Trophoblast cell (in vitro differentiated cells and primary cell): ENCODE measurements at regions not wholly inside any gene's neighbourhood (a gene's known extent, or its start where the extent isn't known, plus 50 kb on each side); places are given as distances from the start of the nearest gene placed in this dataset.

Experiments
- DNase-seq, 2 donors: peaks; one replicate each; pipeline ENCODE4 v3.0.0-alpha.2; 2016
- H2AFZ ChIP-seq: 2 replicates; pipeline ENCODE4 v1.6.1; 2013; ENCODE audit warnings: low read length, moderate library complexity, mild to moderate bottlenecking; ENCODE audit not compliant: insufficient read depth, poor library complexity
- H2AK5ac ChIP-seq: 2 replicates; pipeline ENCODE4 v1.6.1; 2013; ENCODE audit warnings: mild to moderate bottlenecking, low read length
- H2BK120ac ChIP-seq: 2 replicates; pipeline ENCODE4 v1.6.1; 2013; ENCODE audit warnings: low read length, mild to moderate bottlenecking, moderate library complexity; ENCODE audit not compliant: insufficient read depth, poor library complexity
- H2BK12ac ChIP-seq: 2 replicates; pipeline ENCODE4 v1.6.1; 2013; ENCODE audit warnings: mild to moderate bottlenecking, low read length, moderate library complexity
- H2BK5ac ChIP-seq: 2 replicates; pipeline ENCODE4 v1.6.1; 2013; ENCODE audit warnings: low read length, low read depth, moderate library complexity, mild to moderate bottlenecking; ENCODE audit not compliant: poor library complexity
- H3K14ac ChIP-seq: 2 replicates; pipeline ENCODE4 v1.6.1; 2013; ENCODE audit warnings: mild to moderate bottlenecking, low read length
- H3K18ac ChIP-seq: 2 replicates; pipeline ENCODE4 v1.6.1; 2013; ENCODE audit warnings: mild to moderate bottlenecking, low read length
- H3K23ac ChIP-seq: 2 replicates; pipeline ENCODE4 v1.6.1; 2013; ENCODE audit warnings: low read length
- H3K27ac ChIP-seq: 2 replicates; pipeline ENCODE4 v1.5.1; 2013; ENCODE audit warnings: low read depth, mild to moderate bottlenecking, inconsistent platforms, low read length, moderate library complexity
- H3K27me3 ChIP-seq: 2 replicates; pipeline ENCODE4 v1.6.1; 2013; ENCODE audit warnings: inconsistent platforms, mild to moderate bottlenecking, low read length, moderate library complexity; ENCODE audit not compliant: insufficient read depth
- H3K36me3 ChIP-seq, 2 experiments: 1 replicate in 1 of 2; 2 replicates in 1 of 2; pipeline ENCODE4 v1.6.1; 2013; ENCODE audit warnings: low read length in 2 of 2, mild to moderate bottlenecking in 2 of 2, moderate library complexity in 1 of 2; ENCODE audit not compliant: insufficient read depth in 2 of 2, control insufficient read depth in 1 of 2
- H3K4ac ChIP-seq: 2 replicates; pipeline ENCODE4 v1.6.1; 2013; ENCODE audit warnings: low read depth, mild to moderate bottlenecking, low read length, moderate library complexity
- H3K4me1 ChIP-seq, 2 experiments: 1 replicate in 1 of 2; 2 replicates in 1 of 2; pipeline ENCODE4 v1.6.1; 2013; ENCODE audit warnings: low read length in 2 of 2, mild to moderate bottlenecking in 2 of 2, moderate library complexity in 1 of 2; ENCODE audit not compliant: insufficient read depth in 2 of 2, control insufficient read depth in 1 of 2
- H3K4me2 ChIP-seq: 2 replicates; pipeline ENCODE4 v1.6.1; 2013; ENCODE audit warnings: inconsistent platforms, mild to moderate bottlenecking, low read length, moderate library complexity
- H3K4me3 ChIP-seq: 2 replicates; pipeline ENCODE4 v1.5.1; 2013; ENCODE audit warnings: mild to moderate bottlenecking, low read depth, low read length, inconsistent platforms
- H3K79me1 ChIP-seq: one replicate; pipeline ENCODE4 v1.6.1; 2013; ENCODE audit warnings: low read length
- H3K79me2 ChIP-seq: 2 replicates; pipeline ENCODE4 v1.6.1; 2013; ENCODE audit warnings: low read length, mild to moderate bottlenecking; ENCODE audit not compliant: control insufficient read depth, insufficient read depth, poor library complexity
- H3K9ac ChIP-seq: 2 replicates; pipeline ENCODE4 v1.6.1; 2013; ENCODE audit warnings: mild to moderate bottlenecking, low read length
- H3K9me3 ChIP-seq: 2 replicates; pipeline ENCODE4 v1.6.1; 2013; ENCODE audit warnings: low read depth, mild to moderate bottlenecking, control low read depth, inconsistent platforms, low read length; ENCODE audit not compliant: insufficient read depth
- H4K12ac ChIP-seq: 2 replicates; pipeline ENCODE4 v1.6.1; 2013; ENCODE audit warnings: low read depth, mild to moderate bottlenecking, low read length, moderate library complexity
- H4K8ac ChIP-seq: 2 replicates; pipeline ENCODE4 v1.6.1; 2013; ENCODE audit warnings: low read depth, mild to moderate bottlenecking, low read length, moderate library complexity
- H4K91ac ChIP-seq: one replicate; pipeline ENCODE4 v1.6.1; 2013; ENCODE audit warnings: low read depth, mild to moderate bottlenecking, low read length, moderate library complexity
- whole genome bisulfite sequencing: extraction: QIAGEN DNeasy Blood & Tissue Kit; methylation state at CpG from one replicate; pipeline ENCODE4 v1.1.7; 2013; ENCODE audit warnings: missing lambda C conversion rate; ENCODE audit not compliant: insufficient read length, insufficient coverage; ENCODE audit errors: extremely low coverage; 5-methylcytosine and 5-hydroxymethylcytosine counted together

GRCh38 chr1:37250371-37250770, 216.1 kb upstream of the GRIK3 start:
- H3K4me2 ChIP-seq, result no peak overlapping the region
- H3K79me2 ChIP-seq, result no peaks in the 10 kb centered on the region
- no peak overlapping the region for H2AK5ac ChIP-seq
- no peak for DNase-seq
- no peak overlapping the region for H2BK5ac ChIP-seq
- H3K4me1 ChIP-seq, result no peaks in the 10 kb centered on the region
- H2AFZ ChIP-seq, result no peak overlapping the region
- WGBS, result no CpG with 5 or more reads among the region's 4 CpGs
- H3K14ac ChIP-seq, result no peak overlapping the region
- H4K12ac ChIP-seq, result no peak overlapping the region
- H2BK12ac ChIP-seq, result no peak overlapping the region
- no peak overlapping the region for H3K4me3 ChIP-seq
- no peaks in the 10 kb centered on the region for H3K27me3 ChIP-seq
- H3K9ac ChIP-seq, result no peak overlapping the region
- no peak overlapping the region for H2BK120ac ChIP-seq
- no peaks in the 10 kb centered on the region for H3K79me1 ChIP-seq
- no peak overlapping the region for H4K91ac ChIP-seq
- H3K27ac ChIP-seq, result no peak overlapping the region
- no peaks in the 10 kb centered on the region for H3K36me3 ChIP-seq
- H3K4ac ChIP-seq, result no peak overlapping the region
- no peak overlapping the region for H4K8ac ChIP-seq
- H3K18ac ChIP-seq, result no peak overlapping the region
- H3K9me3 ChIP-seq, result no peaks in the 10 kb centered on the region
- no peak overlapping the region for H3K23ac ChIP-seq

- Histone ChIP-seq H3K9ac (no peak overlapping the region), H2BK120ac (no peak overlapping the region), H4K91ac (no peak overlapping the region), H3K27me3 (peaks cover 2% of the 10 kb centered on the region), H3K4ac (no peak overlapping the region), H3K79me1 (no peaks in the 10 kb centered on the region), H3K18ac (no peak overlapping the region), H3K79me2 (no peaks in the 10 kb centered on the region), H3K9me3 (no peaks in the 10 kb centered on the region), H3K36me3 (no peaks in the 10 kb centered on the region), H4K8ac (no peak overlapping the region), H2BK5ac (no peak overlapping the region), H3K14ac (no peak overlapping the region), H3K23ac (no peak overlapping the region), H2AFZ (no peak overlapping the region), H3K4me2 (no peak overlapping the region), H3K4me3 (no peak overlapping the region), H3K27ac (no peak overlapping the region), H4K12ac (no peak overlapping the region), H2BK12ac (no peak overlapping the region), H3K4me1 (no peaks in the 10 kb centered on the region), H2AK5ac (no peak overlapping the region)
- DNase-seq, result peak in 1 of 2 donors; percentile 13
- no CpG with 5 or more reads among the region's 24 CpGs for WGBS
Measured at GRCh38 chr1:37255136-37255795, 219.1 kb upstream of the ZC3H12A start.

- H3K4ac ChIP-seq, result no peak overlapping the region
- H2BK120ac ChIP-seq, result no peak overlapping the region
- H3K27me3 ChIP-seq, result peaks cover 2% of the 10 kb centered on the region
- no peak overlapping the region for H3K9ac ChIP-seq
- no peak overlapping the region for H3K23ac ChIP-seq
- no peak overlapping the region for H2AK5ac ChIP-seq
- H2BK5ac ChIP-seq, result no peak overlapping the region
- no peaks in the 10 kb centered on the region for H3K9me3 ChIP-seq
- no peak overlapping the region for H2BK12ac ChIP-seq
- H3K79me1 ChIP-seq, result no peaks in the 10 kb centered on the region
- DNase-seq, result no peak
- WGBS, result 100% methylated on average over 1 of the region's 5 CpGs
- no peak overlapping the region for H3K18ac ChIP-seq
- no peak overlapping the region for H3K14ac ChIP-seq
- no peak overlapping the region for H3K4me2 ChIP-seq
- no peak overlapping the region for H3K27ac ChIP-seq
- H3K79me2 ChIP-seq, result no peaks in the 10 kb centered on the region
- no peak overlapping the region for H4K8ac ChIP-seq
- H3K36me3 ChIP-seq, result no peaks in the 10 kb centered on the region
- no peak overlapping the region for H4K91ac ChIP-seq
- no peak overlapping the region for H4K12ac ChIP-seq
- no peak overlapping the region for H3K4me3 ChIP-seq
- no peak overlapping the region for H2AFZ ChIP-seq
- no peaks in the 10 kb centered on the region for H3K4me1 ChIP-seq
Measured at GRCh38 chr1:37255868-37256267, 218.5 kb upstream of the ZC3H12A start.

GRCh38 chr1:37257646-37258045, 216.7 kb upstream of the ZC3H12A start:
- Histone ChIP-seq H2BK12ac (no peak overlapping the region), H3K79me1 (no peaks in the 10 kb centered on the region), H4K91ac (no peak overlapping the region), H3K36me3 (no peaks in the 10 kb centered on the region), H3K4me3 (no peak overlapping the region), H4K8ac (no peak overlapping the region), H3K9ac (no peak overlapping the region), H2AFZ (no peak overlapping the region), H3K18ac (no peak overlapping the region), H3K27me3 (peaks cover 2% of the 10 kb centered on the region), H2BK5ac (no peak overlapping the region), H3K27ac (no peak overlapping the region), H2BK120ac (no peak overlapping the region), H3K9me3 (no peaks in the 10 kb centered on the region), H3K14ac (no peak overlapping the region), H3K4ac (no peak overlapping the region), H3K4me1 (no peaks in the 10 kb centered on the region), H3K4me2 (no peak overlapping the region), H2AK5ac (no peak overlapping the region), H3K23ac (no peak overlapping the region), H3K79me2 (no peaks in the 10 kb centered on the region), H4K12ac (no peak overlapping the region)
- DNase-seq, result no peak
